ENCODE measurements at regions not wholly inside any gene's neighbourhood (a gene's known extent, or its start where the extent isn't known, plus 50 kb on each side); places are given as distances from the start of the nearest gene placed in this dataset.

GRCh38 chr10:91006001-91006751, 85.3 kb upstream of the ANKRD1 start:
- TF ChIP-seq POLR2A (IDR thresholded peaks at IDR 0.05; ENCODE audit: low read length) (no peak), GATA1 (IDR thresholded peaks at IDR 0.05; ENCODE audit: low read depth, low read length) (peak; percentile 26)

Measured in erythroblast (primary cell).